ENCODE measurements at regions not wholly inside any gene's neighbourhood (a gene's known extent, or its start where the extent isn't known, plus 50 kb on each side); places are given as distances from the start of the nearest gene placed in this dataset.

DNA sequence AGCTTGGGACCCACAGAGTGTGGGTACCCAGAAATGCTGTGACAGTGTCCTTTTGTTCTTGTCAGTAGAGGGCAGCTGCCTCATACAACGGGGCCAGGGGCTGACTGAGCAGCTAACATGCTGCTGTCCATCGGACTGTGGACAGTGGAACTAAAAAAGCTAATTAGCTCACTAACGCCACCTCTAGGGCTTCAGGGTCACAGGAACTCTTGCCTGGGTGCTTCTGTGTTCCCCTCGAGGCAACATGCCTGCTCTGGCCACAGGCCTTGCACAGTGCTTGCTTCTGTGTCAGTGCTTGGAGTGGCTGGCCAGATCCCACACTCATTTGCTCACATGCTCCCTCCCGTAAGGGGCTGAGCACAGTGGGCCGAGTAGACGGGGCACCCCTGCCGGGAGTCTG lies 377.0 kb downstream of the OLFM4 start:
- no peak for TF ChIP-seq EZH2 (IDR thresholded peaks at IDR 0.05)
- TF ChIP-seq, protein P1, sequence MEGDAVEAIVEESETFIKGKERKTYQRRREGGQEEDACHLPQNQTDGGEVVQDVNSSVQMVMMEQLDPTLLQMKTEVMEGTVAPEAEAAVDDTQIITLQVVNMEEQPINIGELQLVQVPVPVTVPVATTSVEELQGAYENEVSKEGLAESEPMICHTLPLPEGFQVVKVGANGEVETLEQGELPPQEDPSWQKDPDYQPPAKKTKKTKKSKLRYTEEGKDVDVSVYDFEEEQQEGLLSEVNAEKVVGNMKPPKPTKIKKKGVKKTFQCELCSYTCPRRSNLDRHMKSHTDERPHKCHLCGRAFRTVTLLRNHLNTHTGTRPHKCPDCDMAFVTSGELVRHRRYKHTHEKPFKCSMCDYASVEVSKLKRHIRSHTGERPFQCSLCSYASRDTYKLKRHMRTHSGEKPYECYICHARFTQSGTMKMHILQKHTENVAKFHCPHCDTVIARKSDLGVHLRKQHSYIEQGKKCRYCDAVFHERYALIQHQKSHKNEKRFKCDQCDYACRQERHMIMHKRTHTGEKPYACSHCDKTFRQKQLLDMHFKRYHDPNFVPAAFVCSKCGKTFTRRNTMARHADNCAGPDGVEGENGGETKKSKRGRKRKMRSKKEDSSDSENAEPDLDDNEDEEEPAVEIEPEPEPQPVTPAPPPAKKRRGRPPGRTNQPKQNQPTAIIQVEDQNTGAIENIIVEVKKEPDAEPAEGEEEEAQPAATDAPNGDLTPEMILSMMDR (IDR thresholded peaks at IDR 0.05): peak; percentile 72
